NCI-H526 treated with DMSO at 0.1 percent for 48 hours (cell line): ENCODE measurements at regions not wholly inside any gene's neighbourhood (a gene's known extent, or its start where the extent isn't known, plus 50 kb on each side); places are given as distances from the start of the nearest gene placed in this dataset.

Experiments used
- DNase-seq: peaks from one replicate; lab custom pipeline; 2025; lab: John Stamatoyannopoulos, UW

GRCh38 chr11:92658733-92659132 lies 310.7 kb upstream of the MTNR1B start:
- DNase-seq = no peak

GRCh38 chr11:92659793-92660192 lies 309.7 kb upstream of the MTNR1B start:
- DNase-seq = no peak

- no peak for DNase-seq
Measured at GRCh38 chr11:92662601-92663360, 306.7 kb upstream of the MTNR1B start.

- no peak for DNase-seq
Measured at GRCh38 chr11:92663539-92663938, 305.9 kb upstream of the MTNR1B start.

- DNase-seq = no peak
Measured at GRCh38 chr11:92667486-92668152, 301.8 kb upstream of the MTNR1B start.

- DNase-seq = no peak
Measured at GRCh38 chr11:92670308-92670890, 299.1 kb upstream of the MTNR1B start.

GRCh38 chr11:92671081-92671480 lies 298.4 kb upstream of the MTNR1B start:
- no peak for DNase-seq

GRCh38 chr11:92675303-92675702 lies 294.1 kb upstream of the MTNR1B start:
- DNase-seq = no peak

- no peak for DNase-seq
Measured at GRCh38 chr11:92675810-92676209, 293.6 kb upstream of the MTNR1B start.

GRCh38 chr11:92678008-92678611 lies 291.3 kb upstream of the MTNR1B start:
- no peak for DNase-seq

- DNase-seq = no peak
Measured at GRCh38 chr11:92681586-92681985, 287.9 kb upstream of the MTNR1B start.

- DNase-seq = no peak
Measured at GRCh38 chr11:92682136-92682535, 287.3 kb upstream of the MTNR1B start.

- no peak for DNase-seq
Measured at GRCh38 chr11:92682952-92683351, 286.5 kb upstream of the MTNR1B start.

GRCh38 chr11:92685049-92685448 lies 284.4 kb upstream of the MTNR1B start:
- DNase-seq = no peak

- no peak for DNase-seq
Measured at GRCh38 chr11:92687724-92688123, 281.7 kb upstream of the MTNR1B start.

GRCh38 chr11:92688416-92688815 lies 281.0 kb upstream of the MTNR1B start:
- no peak for DNase-seq

- DNase-seq = no peak
Measured at GRCh38 chr11:92692826-92693546, 276.5 kb upstream of the MTNR1B start.

GRCh38 chr11:92696076-92696475 lies 273.4 kb upstream of the MTNR1B start:
- DNase-seq = no peak

- no peak for DNase-seq
Measured at GRCh38 chr11:92697461-92698312, 271.8 kb upstream of the MTNR1B start.

- no peak for DNase-seq
Measured at GRCh38 chr11:92698742-92699141, 270.7 kb upstream of the MTNR1B start.
